Activated T-helper 1 cell treated with anti-CD3 and anti-CD28 coated beads, Interleukin-12 subunit alpha, Interleukin-12 subunit beta, Interleukin-2, Interleukin-4 antibody, amounts not matched to agents 30 ng/mL and 10 ng/mL and 1 ng/mL, durations not matched to agents 14 hours and 24 hours and 36 hours (primary cell): ENCODE measurements at regions not wholly inside any gene's neighbourhood (a gene's known extent, or its start where the extent isn't known, plus 50 kb on each side); places are given as distances from the start of the nearest gene placed in this dataset.

Experiments used
- DNase-seq: peaks from one replicate; pipeline ENCODE4 v3.0.0; 2021; ENCODE audit warnings: low spot score
- H3K27ac Mint-ChIP-seq: one replicate; pipeline ENCODE4 v1.8.0; 2021; ENCODE audit warnings: mild to moderate bottlenecking, mixed read lengths
- H3K27me3 Mint-ChIP-seq: one replicate; pipeline ENCODE4 v1.8.0; 2022; ENCODE audit warnings: mild to moderate bottlenecking, moderate library complexity, mixed read lengths; ENCODE audit not compliant: insufficient read depth
- H3K36me3 Mint-ChIP-seq: one replicate; pipeline ENCODE4 v1.8.0; 2021; ENCODE audit warnings: low read depth, mixed read lengths
- H3K4me1 Mint-ChIP-seq: one replicate; pipeline ENCODE4 v1.8.0; 2021; ENCODE audit warnings: low read depth, mixed read lengths
- H3K4me3 Mint-ChIP-seq: one replicate; pipeline ENCODE4 v1.8.0; 2021; ENCODE audit warnings: mild to moderate bottlenecking, moderate library complexity, mixed read lengths
- H3K9me3 Mint-ChIP-seq: one replicate; pipeline ENCODE4 v1.8.0; 2021; ENCODE audit warnings: mixed read lengths
- intact Hi-C: fragments of 100-400 bp; cut with micrococcal nuclease; formaldehyde crosslinking; loops from one replicate; pipeline ENCODE4 v1.15.1; 2024

GRCh38 chr13:105276571-105276970 lies 1258.9 kb downstream of the EFNB2 start:
- DNase-seq: no peak
- intact Hi-C loops: no loop called here
- no peaks in the 10 kb centered on the region for H3K9me3 Mint-ChIP-seq
- no peak overlapping the region for H3K27ac Mint-ChIP-seq
- no peaks in the 10 kb centered on the region for H3K27me3 Mint-ChIP-seq
- H3K4me3 Mint-ChIP-seq: no peak overlapping the region
- H3K36me3 Mint-ChIP-seq: no peaks in the 10 kb centered on the region
- H3K4me1 Mint-ChIP-seq: no peaks in the 10 kb centered on the region

GRCh38 chr13:105273665-105274222 lies 1261.7 kb downstream of the EFNB2 start:
- no peaks in the 10 kb centered on the region for H3K36me3 Mint-ChIP-seq
- H3K27ac Mint-ChIP-seq: no peak overlapping the region
- H3K27me3 Mint-ChIP-seq: no peaks in the 10 kb centered on the region
- DNase-seq: no peak
- H3K9me3 Mint-ChIP-seq: no peaks in the 10 kb centered on the region
- H3K4me3 Mint-ChIP-seq: no peak overlapping the region
- intact Hi-C loops: no loop called here
- H3K4me1 Mint-ChIP-seq: no peaks in the 10 kb centered on the region

DNA sequence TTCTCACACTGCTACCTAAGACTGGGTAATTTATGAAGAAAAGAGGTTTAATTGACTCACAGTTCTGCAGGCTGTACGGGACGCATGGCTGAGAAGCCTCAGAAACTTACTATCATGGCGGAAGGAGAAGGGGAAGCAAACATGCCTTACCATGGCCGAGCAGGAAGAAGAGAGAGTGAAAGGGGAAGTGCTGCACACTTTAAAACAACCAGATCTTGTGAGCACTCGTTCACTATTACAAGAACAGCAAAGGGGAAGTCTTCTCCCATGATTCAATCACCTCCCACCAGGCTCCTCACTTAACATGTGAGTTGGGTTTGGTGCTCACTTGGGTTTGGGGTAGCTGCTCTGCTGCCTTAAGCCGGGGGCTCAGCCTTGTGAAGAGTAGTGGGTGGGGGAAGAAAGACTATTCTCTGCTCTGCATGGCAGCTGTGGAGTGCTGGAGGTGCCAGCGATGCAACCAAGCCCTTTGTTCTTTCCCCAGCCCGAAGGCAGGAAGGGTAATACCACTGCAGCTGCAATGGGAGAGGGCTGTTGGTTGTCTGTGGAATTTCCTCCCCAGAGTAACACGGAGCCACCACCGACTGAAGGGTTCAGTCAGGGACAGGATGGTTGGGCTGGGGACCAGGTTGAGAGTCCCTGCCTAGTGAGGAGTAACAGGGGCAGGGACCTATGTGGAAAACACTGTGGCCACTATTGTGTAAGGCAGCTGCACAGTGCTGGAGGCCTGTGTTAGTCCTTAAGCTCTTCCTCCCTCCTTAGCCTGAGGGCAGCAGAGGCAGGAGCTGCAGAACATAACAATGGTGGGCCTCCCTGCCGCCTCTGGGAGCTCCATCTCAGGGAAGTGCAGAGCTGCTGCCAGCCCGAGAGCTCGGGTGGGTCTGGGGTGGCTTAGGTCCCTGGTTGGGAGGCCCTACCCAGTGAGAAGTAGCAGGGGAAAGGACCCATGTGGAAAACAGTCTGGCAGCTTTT lies 1262.5 kb downstream of the EFNB2 start:
- DNase-seq: no peak
- H3K27me3 Mint-ChIP-seq: no peaks in the 10 kb centered on the region
- no peaks in the 10 kb centered on the region for H3K9me3 Mint-ChIP-seq
- no peak overlapping the region for H3K4me3 Mint-ChIP-seq
- no peaks in the 10 kb centered on the region for H3K36me3 Mint-ChIP-seq
- H3K27ac Mint-ChIP-seq: no peak overlapping the region
- H3K4me1 Mint-ChIP-seq: no peaks in the 10 kb centered on the region
- intact Hi-C loops: no loop called here

GRCh38 chr13:105266615-105267014 lies 1268.8 kb downstream of the EFNB2 start:
- DNase-seq: no peak
- H3K4me3 Mint-ChIP-seq: no peak overlapping the region
- H3K36me3 Mint-ChIP-seq: no peaks in the 10 kb centered on the region
- H3K27ac Mint-ChIP-seq: no peak overlapping the region
- H3K4me1 Mint-ChIP-seq: no peaks in the 10 kb centered on the region
- H3K9me3 Mint-ChIP-seq: no peaks in the 10 kb centered on the region
- intact Hi-C loops: no loop called here
- H3K27me3 Mint-ChIP-seq: no peaks in the 10 kb centered on the region

GRCh38 chr13:105262579-105262978 lies 1272.9 kb downstream of the EFNB2 start:
- no peak overlapping the region for H3K4me3 Mint-ChIP-seq
- intact Hi-C loops: no loop called here
- no peak for DNase-seq
- H3K9me3 Mint-ChIP-seq: no peaks in the 10 kb centered on the region
- H3K4me1 Mint-ChIP-seq: no peaks in the 10 kb centered on the region
- H3K27ac Mint-ChIP-seq: no peak overlapping the region
- no peaks in the 10 kb centered on the region for H3K27me3 Mint-ChIP-seq
- no peaks in the 10 kb centered on the region for H3K36me3 Mint-ChIP-seq

DNA sequence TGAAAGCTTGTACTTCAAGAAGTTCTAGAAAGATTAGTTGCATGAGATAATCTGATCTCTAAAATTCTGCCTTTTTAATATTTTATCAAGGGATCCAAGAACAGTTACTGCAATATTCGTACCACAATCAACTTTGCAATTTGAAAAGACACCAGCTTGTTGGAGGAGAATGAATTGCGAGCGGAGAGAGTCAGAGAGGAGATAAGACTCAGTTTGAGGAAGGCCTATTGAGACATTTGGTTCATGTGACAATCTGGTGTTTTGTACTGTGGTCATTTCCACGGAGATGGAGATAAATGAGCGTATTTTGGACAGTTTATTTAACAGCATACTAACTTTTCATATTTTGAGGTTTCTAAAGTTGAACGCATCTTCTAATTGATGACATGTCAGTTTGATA lies 1276.0 kb downstream of the EFNB2 start:
- DNase-seq: no peak
- intact Hi-C loops: no loop called here
- no peaks in the 10 kb centered on the region for H3K9me3 Mint-ChIP-seq
- H3K4me3 Mint-ChIP-seq: no peak overlapping the region
- H3K4me1 Mint-ChIP-seq: no peaks in the 10 kb centered on the region
- H3K27me3 Mint-ChIP-seq: no peaks in the 10 kb centered on the region
- H3K27ac Mint-ChIP-seq: no peak overlapping the region
- no peaks in the 10 kb centered on the region for H3K36me3 Mint-ChIP-seq

DNA sequence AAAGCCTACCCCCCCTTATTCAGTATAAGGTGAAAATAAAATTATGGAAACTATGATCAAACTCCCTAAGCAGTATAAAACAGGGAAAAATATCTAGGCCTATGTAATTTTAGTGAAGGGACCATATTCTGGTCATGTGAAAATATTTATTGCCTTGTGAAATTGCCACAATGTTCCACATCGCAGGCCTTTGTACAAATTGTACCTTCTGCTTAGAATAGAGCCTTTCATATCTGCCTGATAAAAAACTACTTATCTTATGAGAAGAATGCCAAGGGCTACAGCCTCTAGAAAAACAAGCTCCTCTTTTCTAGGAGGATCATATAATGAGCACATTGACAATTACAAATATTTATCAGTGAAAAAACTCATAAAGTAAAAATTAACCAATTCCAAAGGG lies 1280.0 kb downstream of the EFNB2 start:
- H3K4me3 Mint-ChIP-seq: no peak overlapping the region
- no peak for DNase-seq
- intact Hi-C loops: no loop called here
- H3K4me1 Mint-ChIP-seq: no peaks in the 10 kb centered on the region
- no peaks in the 10 kb centered on the region for H3K9me3 Mint-ChIP-seq
- no peak overlapping the region for H3K27ac Mint-ChIP-seq
- no peaks in the 10 kb centered on the region for H3K36me3 Mint-ChIP-seq
- no peaks in the 10 kb centered on the region for H3K27me3 Mint-ChIP-seq

DNA sequence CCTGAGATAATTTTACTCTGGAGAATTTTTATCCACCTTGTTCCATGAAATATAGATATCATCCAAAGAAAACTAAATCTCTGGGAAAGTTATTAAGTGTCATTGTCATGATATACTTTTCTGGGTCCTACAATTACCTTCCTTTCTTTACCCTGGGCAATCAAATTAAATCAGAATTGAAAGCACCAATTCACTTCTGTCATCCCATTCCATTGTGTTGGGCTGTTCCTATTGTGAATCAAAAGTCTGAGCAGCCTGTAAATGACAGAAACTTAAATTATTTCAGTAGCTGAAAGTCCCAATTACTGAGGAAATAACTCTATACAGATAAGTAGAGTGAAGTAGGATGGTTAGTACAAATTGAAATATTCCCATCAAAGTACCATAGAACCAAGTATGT lies 1284.2 kb downstream of the EFNB2 start:
- Mint-ChIP-seq H3K27me3 (no peaks in the 10 kb centered on the region), H3K4me1 (no peaks in the 10 kb centered on the region), H3K27ac (no peak overlapping the region), H3K36me3 (no peaks in the 10 kb centered on the region), H3K4me3 (no peak overlapping the region), H3K9me3 (no peaks in the 10 kb centered on the region)
- intact Hi-C loops: no loop called here
- DNase-seq: no peak

DNA sequence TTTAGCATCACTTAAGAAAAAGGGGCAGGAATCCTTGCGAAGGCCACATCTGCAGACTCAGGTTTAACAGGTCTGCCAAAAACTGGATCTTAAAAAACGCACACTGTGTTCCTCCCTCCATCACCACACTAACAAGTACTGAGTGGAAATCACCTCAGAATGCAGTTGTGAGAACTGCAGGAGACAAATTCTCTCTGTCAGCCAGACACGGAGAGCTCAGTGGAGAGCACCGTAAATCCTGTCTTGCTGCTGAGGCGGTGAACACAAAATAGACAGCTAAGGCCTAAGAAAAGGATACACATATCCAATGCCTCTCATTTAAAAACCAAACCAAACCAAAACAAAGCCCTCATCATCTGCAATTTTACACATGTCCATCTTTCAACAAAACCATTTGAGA lies 1287.6 kb downstream of the EFNB2 start:
- no peaks in the 10 kb centered on the region for H3K36me3 Mint-ChIP-seq
- no peaks in the 10 kb centered on the region for H3K4me1 Mint-ChIP-seq
- DNase-seq: no peak
- intact Hi-C loops: no loop called here
- H3K4me3 Mint-ChIP-seq: no peak overlapping the region
- H3K27me3 Mint-ChIP-seq: no peaks in the 10 kb centered on the region
- H3K27ac Mint-ChIP-seq: no peak overlapping the region
- H3K9me3 Mint-ChIP-seq: no peaks in the 10 kb centered on the region

GRCh38 chr13:105240371-105240770 lies 1295.1 kb downstream of the EFNB2 start:
- H3K27ac Mint-ChIP-seq: no peak overlapping the region
- no peak overlapping the region for H3K4me3 Mint-ChIP-seq
- intact Hi-C loops: no loop called here
- H3K27me3 Mint-ChIP-seq: no peaks in the 10 kb centered on the region
- no peak for DNase-seq
- no peaks in the 10 kb centered on the region for H3K9me3 Mint-ChIP-seq
- H3K4me1 Mint-ChIP-seq: no peaks in the 10 kb centered on the region
- no peaks in the 10 kb centered on the region for H3K36me3 Mint-ChIP-seq

DNA sequence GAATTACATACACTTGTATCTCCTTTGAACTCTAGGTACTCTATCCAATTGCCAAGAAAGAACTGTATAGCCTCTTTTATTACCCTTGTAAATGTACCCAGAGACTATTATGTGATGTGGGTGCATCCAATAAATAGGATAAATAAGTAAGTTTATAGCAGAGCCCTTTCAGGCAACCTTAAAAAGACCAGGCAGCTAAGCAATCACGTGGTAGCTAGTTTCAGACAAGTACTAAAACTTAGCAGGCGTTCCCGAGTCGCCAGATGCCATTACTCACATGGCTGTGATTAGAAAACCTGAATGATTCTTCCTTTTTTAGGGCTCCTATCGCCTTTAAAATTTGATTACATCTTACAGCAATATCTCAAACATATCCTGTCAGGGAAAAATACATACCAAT lies 1303.0 kb downstream of the EFNB2 start:
- no peak for DNase-seq
- H3K4me1 Mint-ChIP-seq: no peaks in the 10 kb centered on the region
- intact Hi-C loops: no loop called here
- no peak overlapping the region for H3K4me3 Mint-ChIP-seq
- H3K36me3 Mint-ChIP-seq: no peaks in the 10 kb centered on the region
- H3K27me3 Mint-ChIP-seq: no peaks in the 10 kb centered on the region
- no peak overlapping the region for H3K27ac Mint-ChIP-seq
- no peaks in the 10 kb centered on the region for H3K9me3 Mint-ChIP-seq

GRCh38 chr13:105232006-105232405 lies 1303.5 kb downstream of the EFNB2 start:
- Mint-ChIP-seq H3K27ac (no peak overlapping the region), H3K4me3 (no peak overlapping the region), H3K9me3 (no peaks in the 10 kb centered on the region), H3K27me3 (no peaks in the 10 kb centered on the region), H3K36me3 (no peaks in the 10 kb centered on the region), H3K4me1 (no peaks in the 10 kb centered on the region)
- DNase-seq: no peak
- intact Hi-C loops: no loop called here

DNA sequence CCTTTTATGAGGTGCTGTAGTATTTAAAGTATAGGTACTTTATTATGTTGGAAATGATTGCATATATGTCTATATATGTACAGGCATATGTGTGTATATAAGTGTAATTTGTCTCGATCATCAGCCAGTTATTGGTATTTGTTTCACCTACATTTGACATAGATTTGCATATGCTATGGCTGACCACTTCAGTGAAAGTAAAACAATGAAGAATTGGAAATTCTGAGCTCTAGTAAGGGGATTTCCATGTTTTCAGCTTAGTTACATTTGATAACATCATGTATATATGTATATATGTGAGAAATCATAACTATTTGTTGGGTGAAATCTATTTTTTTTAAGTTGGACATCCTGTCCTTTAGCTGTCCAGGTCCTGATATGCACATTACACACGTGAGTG lies 1303.9 kb downstream of the EFNB2 start:
- no peaks in the 10 kb centered on the region for H3K9me3 Mint-ChIP-seq
- H3K27ac Mint-ChIP-seq: no peak overlapping the region
- no peaks in the 10 kb centered on the region for H3K36me3 Mint-ChIP-seq
- intact Hi-C loops: no loop called here
- no peaks in the 10 kb centered on the region for H3K27me3 Mint-ChIP-seq
- no peak overlapping the region for H3K4me3 Mint-ChIP-seq
- H3K4me1 Mint-ChIP-seq: no peaks in the 10 kb centered on the region
- no peak for DNase-seq
